Endothelial cell of umbilical vein (primary cell): ENCODE measurements at regions not wholly inside any gene's neighbourhood (a gene's known extent, or its start where the extent isn't known, plus 50 kb on each side); places are given as distances from the start of the nearest gene placed in this dataset.

Experiments used
- BruUV-seq: library from RNA; stranded (reverse); fragments of 400-500 nt; replicated peaks from 2 replicates; lab custom pipeline; 2021; lab: Mats Ljungman, UMichigan
- CTCF ChIA-PET: fragments of 300-600, 350-600 bp; sonication (Branson Sonifier 250); formaldehyde crosslinking; loops from one replicate; lab custom pipeline; 2021; ENCODE audit warnings: antibody characterized with exemption, inconsistent platforms; lab: Charles Lee
- POLR2A ChIA-PET: fragments of 300-600, 350-600 bp; sonication (Branson Sonifier 250); formaldehyde crosslinking; loops from one replicate; lab custom pipeline; 2021; ENCODE audit warnings: antibody characterized with exemption, inconsistent platforms; lab: Charles Lee
- DNase-seq: peaks from one replicate; pipeline ENCODE4 v3.0.0-alpha.2; 2011; ENCODE audit warnings: low read depth, low spot score
- FAIRE-seq: peaks from 2 replicates; lab custom pipeline; 2011; peaks lifted over from hg19 to GRCh38; lab: Jason Lieb, UNC
- H2AFZ ChIP-seq: 2 replicates; pipeline ENCODE4 v1.6.0; 2012; ENCODE audit warnings: low read depth, low read length, control low read depth, inconsistent platforms
- H3K27ac ChIP-seq: 2 replicates; pipeline ENCODE4 v1.5.1; 2011; ENCODE audit warnings: low read depth, mild to moderate bottlenecking, control low read depth, low read length, moderate library complexity; ENCODE audit not compliant: insufficient read depth
- H3K27me3 ChIP-seq, 2 experiments: 2 replicates each; pipeline versions ENCODE4 v1.6.0 to v1.6.1; 2011; ENCODE audit warnings: low read length in 2 of 2, mixed read lengths in 1 of 2; ENCODE audit not compliant: control insufficient read depth in 2 of 2, insufficient read depth in 2 of 2
- H3K36me3 ChIP-seq, 2 experiments: 2 replicates in 1 of 2; 3 replicates in 1 of 2; pipeline ENCODE4 v1.5.1; 2011; ENCODE audit warnings: low read length in 2 of 2, mild to moderate bottlenecking in 1 of 2, moderate library complexity in 1 of 2; ENCODE audit not compliant: control insufficient read depth in 2 of 2, insufficient read depth in 2 of 2; ENCODE audit errors: extremely low read depth in 1 of 2
- H3K4me1 ChIP-seq: 3 replicates; pipeline ENCODE4 v1.5.1; 2011; ENCODE audit warnings: mild to moderate bottlenecking, low read length; ENCODE audit not compliant: control insufficient read depth, insufficient read depth; ENCODE audit errors: extremely low read depth
- H3K4me2 ChIP-seq: 2 replicates; pipeline ENCODE4 v1.6.1; 2011; ENCODE audit warnings: low read length, control low read depth, mixed read lengths; ENCODE audit not compliant: insufficient read depth
- H3K4me3 ChIP-seq, 3 experiments: fragments of 200-600 bp in 1 of 3; sonication (generic), shearing (Covaris generic) in 1 of 3; replicated peaks in 1 of 3; 2 replicates each; pipeline ENCODE4 v1.5.1; 2011 to 2016; ENCODE audit warnings: control low read depth in 3 of 3, low read length in 3 of 3, mild to moderate bottlenecking in 2 of 3, inconsistent platforms in 1 of 3, low read depth in 1 of 3, moderate library complexity in 1 of 3; ENCODE audit not compliant: insufficient read depth in 1 of 3
- H3K79me2 ChIP-seq: 2 replicates; pipeline ENCODE4 v1.6.0; 2012; ENCODE audit warnings: low read length, inconsistent platforms; ENCODE audit not compliant: control insufficient read depth, insufficient read depth
- H3K9ac ChIP-seq: replicated peaks from 2 replicates; pipeline ENCODE3; 2011; ENCODE audit warnings: low read length, control low read depth; ENCODE audit not compliant: insufficient read depth; ENCODE audit errors: extremely low read depth
- H3K9me1 ChIP-seq: replicated peaks from 3 replicates; pipeline ENCODE4 v1.6.0; 2011; ENCODE audit warnings: mild to moderate bottlenecking, low read length; ENCODE audit not compliant: control insufficient read depth, insufficient read depth; ENCODE audit errors: extremely low read depth
- H3K9me3 ChIP-seq: replicated peaks from 2 replicates; pipeline ENCODE4 v1.5.1; 2012; ENCODE audit warnings: low read length, inconsistent platforms; ENCODE audit not compliant: control insufficient read depth, insufficient read depth
- H4K20me1 ChIP-seq: replicated peaks from 2 replicates; pipeline ENCODE3; 2011; ENCODE audit warnings: mild to moderate bottlenecking, low read length; ENCODE audit not compliant: control insufficient read depth, insufficient read depth; ENCODE audit errors: extremely low read depth
- EZH2 ChIP-seq: IDR thresholded peaks from 2 replicates; pipeline ENCODE4 v1.6.1; 2012; ENCODE audit warnings: borderline replicate concordance, low read depth, mild to moderate bottlenecking, moderate library complexity, low read length, inconsistent platforms; ENCODE audit not compliant: severe bottlenecking
- FOS ChIP-seq: IDR thresholded peaks from 2 replicates; pipeline ENCODE4 v1.6.1; 2011; ENCODE audit warnings: mild to moderate bottlenecking, low read length, moderate library complexity, borderline replicate concordance; ENCODE audit not compliant: insufficient read depth
- GATA2 ChIP-seq: IDR thresholded peaks from 2 replicates; pipeline ENCODE4 v1.7.0; 2011; ENCODE audit warnings: low read depth, mild to moderate bottlenecking, moderate library complexity, mixed read lengths, low read length; ENCODE audit not compliant: insufficient read length, insufficient read depth
- JUN ChIP-seq: IDR thresholded peaks from 2 replicates; pipeline ENCODE4 v1.6.1; 2011; ENCODE audit warnings: borderline replicate concordance, low read depth; ENCODE audit not compliant: insufficient read length, insufficient read depth
- MYC ChIP-seq: IDR thresholded peaks from one replicate; pipeline ENCODE4 v1.6.1; 2011; ENCODE audit warnings: mild to moderate bottlenecking, low read depth, low read length
- POLR2A ChIP-seq: IDR thresholded peaks from 2 replicates; pipeline ENCODE4 v1.6.1; 2012; ENCODE audit warnings: low read depth, mild to moderate bottlenecking, control low read depth, low read length
- POLR2AphosphoS5 ChIP-seq: IDR thresholded peaks from 2 replicates; pipeline ENCODE4 v1.6.1; 2012; ENCODE audit warnings: low read depth, mild to moderate bottlenecking, control low read depth, low read length, moderate library complexity; ENCODE audit not compliant: insufficient read depth
- dilution Hi-C: fragments of 300-500 bp; cut with MboI; formaldehyde crosslinking; loops from one replicate; pipeline ENCODE4 v1.15.0; 2019; ENCODE audit warnings: low sequenced_read_pairs; ENCODE audit not compliant: extremely low pct_ligation_motif_present
- intact Hi-C: fragments of 100-400 bp; cut with micrococcal nuclease; formaldehyde crosslinking; loops from one replicate; pipeline ENCODE4 v1.10.0; 2022
- TF ChIP-seq, protein P1 (sequence below): IDR thresholded peaks from 2 replicates; pipeline ENCODE4 v1.6.1; 2011; ENCODE audit not compliant: insufficient read depth, insufficient read length
- TF ChIP-seq, protein P2 (sequence below), 2 donors: IDR thresholded peaks; 1 replicate in 1 of 2; 2 replicates in 1 of 2; pipeline ENCODE4 v1.5.1; 2011; ENCODE audit warnings: low read length in 2 of 2, mild to moderate bottlenecking in 2 of 2, moderate library complexity in 2 of 2, control low read depth in 1 of 2, inconsistent platforms in 1 of 2, low read depth in 1 of 2; ENCODE audit not compliant: insufficient read depth in 1 of 2; ENCODE audit errors: extremely low read depth in 1 of 2

DNA sequence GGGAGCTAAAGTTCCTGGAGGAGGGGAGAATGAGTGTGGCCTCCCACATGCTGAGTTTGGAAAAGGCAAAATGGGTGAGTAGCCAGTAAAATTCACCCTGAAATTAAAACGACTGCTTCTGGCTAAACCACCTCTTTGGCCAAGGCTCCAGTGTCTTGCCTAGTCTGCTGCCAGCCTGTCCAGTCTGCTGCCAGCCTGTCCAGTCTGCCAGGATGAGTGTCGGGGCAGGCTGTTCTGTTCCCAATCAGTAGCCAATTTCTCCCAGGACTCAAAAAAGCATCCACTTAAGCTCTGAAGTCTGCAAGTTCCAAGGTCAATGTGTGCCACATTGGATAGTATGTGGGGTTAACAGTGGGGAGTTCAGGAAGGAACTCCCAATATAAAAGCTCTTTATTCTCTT is 134.6 kb upstream of the KLHL29 start:
- Histone ChIP-seq H3K79me2 (no peaks in the 10 kb centered on the region), H3K27me3 (no peaks in the 10 kb centered on the region), H3K9ac (no peak overlapping the region), H3K9me3 (no peaks in the 10 kb centered on the region), H4K20me1 (no peaks in the 10 kb centered on the region), H3K36me3 (no peaks in the 10 kb centered on the region), H3K4me1 (no peaks in the 10 kb centered on the region), H3K9me1 (no peaks in the 10 kb centered on the region), H3K4me2 (no peak overlapping the region), H2AFZ (no peak overlapping the region), H3K27ac (no peak overlapping the region), H3K4me3 (no peak overlapping the region)
- BruUV-seq = no TSS peak
- CTCF ChIA-PET = no interaction called here
- intact Hi-C loops (no loop called here), dilution Hi-C loops (no loop called here)
- POLR2A ChIA-PET = no interaction called here
- DNase-seq = no peak
- no peak for FAIRE-seq
- TF ChIP-seq, protein P1, sequence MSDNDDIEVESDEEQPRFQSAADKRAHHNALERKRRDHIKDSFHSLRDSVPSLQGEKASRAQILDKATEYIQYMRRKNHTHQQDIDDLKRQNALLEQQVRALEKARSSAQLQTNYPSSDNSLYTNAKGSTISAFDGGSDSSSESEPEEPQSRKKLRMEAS = no peak
- TF ChIP-seq POLR2A = no peak
- TF ChIP-seq, protein P2, sequence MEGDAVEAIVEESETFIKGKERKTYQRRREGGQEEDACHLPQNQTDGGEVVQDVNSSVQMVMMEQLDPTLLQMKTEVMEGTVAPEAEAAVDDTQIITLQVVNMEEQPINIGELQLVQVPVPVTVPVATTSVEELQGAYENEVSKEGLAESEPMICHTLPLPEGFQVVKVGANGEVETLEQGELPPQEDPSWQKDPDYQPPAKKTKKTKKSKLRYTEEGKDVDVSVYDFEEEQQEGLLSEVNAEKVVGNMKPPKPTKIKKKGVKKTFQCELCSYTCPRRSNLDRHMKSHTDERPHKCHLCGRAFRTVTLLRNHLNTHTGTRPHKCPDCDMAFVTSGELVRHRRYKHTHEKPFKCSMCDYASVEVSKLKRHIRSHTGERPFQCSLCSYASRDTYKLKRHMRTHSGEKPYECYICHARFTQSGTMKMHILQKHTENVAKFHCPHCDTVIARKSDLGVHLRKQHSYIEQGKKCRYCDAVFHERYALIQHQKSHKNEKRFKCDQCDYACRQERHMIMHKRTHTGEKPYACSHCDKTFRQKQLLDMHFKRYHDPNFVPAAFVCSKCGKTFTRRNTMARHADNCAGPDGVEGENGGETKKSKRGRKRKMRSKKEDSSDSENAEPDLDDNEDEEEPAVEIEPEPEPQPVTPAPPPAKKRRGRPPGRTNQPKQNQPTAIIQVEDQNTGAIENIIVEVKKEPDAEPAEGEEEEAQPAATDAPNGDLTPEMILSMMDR (IDR thresholded peaks at IDR 0.05; ENCODE audit: extremely low read depth in 1 of 2, insufficient read depth in 1 of 2, low read depth in 1 of 2, low read length in 2 of 2) = no peak
- TF ChIP-seq EZH2 = no peak
- no peak for TF ChIP-seq JUN
- TF ChIP-seq FOS = no peak
- no peak for TF ChIP-seq MYC
- no peak for TF ChIP-seq GATA2
- no peak for TF ChIP-seq POLR2AphosphoS5
